Spleen (tissue), 11 donors: ENCODE measurements at regions not wholly inside any gene's neighbourhood (a gene's known extent, or its start where the extent isn't known, plus 50 kb on each side); places are given as distances from the start of the nearest gene placed in this dataset.

Source experiments
- DNase-seq: peaks from one replicate; pipeline ENCODE4 v3.0.0-alpha.2; 2020
- H3K27ac ChIP-seq, 8 donors: fragments of 200-600 bp; sonication (generic) in 7 of 8; 1 replicate in 4 of 8; 2 replicates in 4 of 8; pipeline versions ENCODE4 v1.5.0 to v1.8.0; 2016 to 2021; ENCODE audit warnings: inconsistent platforms in 4 of 8, mild to moderate bottlenecking in 4 of 8, moderate library complexity in 1 of 8
- H3K27me3 ChIP-seq, 7 donors: fragments of 200-600 bp; sonication (generic) in 6 of 7; replicated peaks in 1 of 7; 1 replicate in 4 of 7; 2 replicates in 3 of 7; pipeline versions ENCODE4 v1.5.0 to v1.8.0; 2016 to 2021; ENCODE audit warnings: inconsistent platforms in 3 of 7, mild to moderate bottlenecking in 1 of 7
- H3K36me3 ChIP-seq, 6 donors: fragments of 200-600 bp; sonication (generic) in 5 of 6; 1 replicate in 4 of 6; 2 replicates in 2 of 6; pipeline versions ENCODE4 v1.5.0 to v1.8.0; 2016 to 2021; ENCODE audit warnings: inconsistent platforms in 2 of 6
- H3K4me1 ChIP-seq, 6 donors: fragments of 200-600 bp; sonication (generic) in 5 of 6; 1 replicate in 3 of 6; 2 replicates in 3 of 6; pipeline versions ENCODE4 v1.5.0 to v1.8.0; 2016 to 2021; ENCODE audit warnings: inconsistent platforms in 3 of 6
- H3K4me3 ChIP-seq, 8 donors: fragments of 200-600 bp; sonication (generic) in 7 of 8; 1 replicate in 4 of 8; 2 replicates in 4 of 8; pipeline versions ENCODE4 v1.5.0 to v1.8.0; 2016 to 2021; ENCODE audit warnings: inconsistent platforms in 4 of 8, mild to moderate bottlenecking in 4 of 8, moderate library complexity in 2 of 8
- H3K9me3 ChIP-seq, 8 donors: fragments of 200-600 bp; sonication (generic) in 7 of 8; 1 replicate in 4 of 8; 2 replicates in 4 of 8; pipeline versions ENCODE4 v1.5.0 to v1.8.0; 2016 to 2021; ENCODE audit warnings: inconsistent platforms in 4 of 8
- POLR2A ChIP-seq, 3 donors: fragments of 450-650 bp; IDR thresholded peaks; one replicate each; pipeline ENCODE4 v1.5.1; 2017; ENCODE audit warnings: antibody characterized with exemption in 3 of 3, mild to moderate bottlenecking in 1 of 3
- POLR2AphosphoS5 ChIP-seq, 3 donors: sonication (generic); formaldehyde crosslinking; IDR thresholded peaks; one replicate each; pipeline ENCODE4 v1.5.1; 2017; ENCODE audit warnings: antibody characterized with exemption in 3 of 3
- WGBS, 5 donors: extraction: QIAGEN DNeasy Blood & Tissue Kit in 3 of 5; methylation state at CpG; one replicate each; pipeline versions ENCODE4 v1.1.5 to v1.1.7; 2013 to 2018; 5-methylcytosine and 5-hydroxymethylcytosine counted together
- intact Hi-C: fragments of 100-400 bp; cut with DNase I; formaldehyde crosslinking; loops from one replicate; pipeline ENCODE4 v1.15.0; 2023; ENCODE audit warnings: low total_unique reads
- TF ChIP-seq, protein P1 (sequence below), 11 experiments: fragments of 200-600 bp in 7 of 11; fragments of 450-650 bp in 4 of 11; sonication (generic) in 4 of 11; IDR thresholded peaks in 8 of 11; conservative IDR thresholded peaks in 3 of 11; 1 replicate in 7 of 11; 2 replicates in 4 of 11; pipeline versions ENCODE4 v1.4.0 to v1.8.0; 2016 to 2021; ENCODE audit warnings: antibody characterized with exemption in 11 of 11, inconsistent platforms in 4 of 11, mild to moderate bottlenecking in 1 of 11
- donor health status: healthy with polysubstance abuse.
- donor health status: DM: no; HTN: no; CAD: no; lungs with moderate emphysema.
- donor health status: DM: no; HTN: no; CAD: no.
- donor health status: Bipolar disorder and iron deficiency.
- donor health status: healthy.
- donor health status: DM: no; HTN: no; CAD: no.
- donor health status: DM: yes; HTN: yes; CAD: no.

DNA sequence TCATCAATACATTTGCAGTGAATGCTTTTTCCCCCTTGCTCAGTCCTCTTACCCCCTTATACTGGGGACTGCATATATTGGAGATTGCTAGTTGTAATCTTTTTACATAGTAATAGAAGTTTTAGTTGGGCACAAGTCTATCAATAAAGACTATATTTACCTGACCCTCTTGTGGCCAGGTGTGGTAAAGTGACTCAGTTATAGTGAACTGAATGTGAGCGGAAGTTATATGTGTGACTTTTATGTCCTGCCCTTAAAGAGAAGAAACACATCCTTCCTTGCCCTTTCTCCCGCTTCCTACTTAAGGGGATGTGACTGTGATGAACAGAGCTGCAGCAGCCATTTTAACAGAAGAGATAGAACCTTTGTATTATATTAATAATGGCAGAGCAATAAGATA is 362.0 kb downstream of the METTL15 start:
- WGBS, 5 donors: 91 to 96% (median 94%) methylated on average over 2 of the region's 2 CpGs
- no peak for TF ChIP-seq POLR2A (IDR thresholded peaks at IDR 0.05)
- TF ChIP-seq, protein P1, sequence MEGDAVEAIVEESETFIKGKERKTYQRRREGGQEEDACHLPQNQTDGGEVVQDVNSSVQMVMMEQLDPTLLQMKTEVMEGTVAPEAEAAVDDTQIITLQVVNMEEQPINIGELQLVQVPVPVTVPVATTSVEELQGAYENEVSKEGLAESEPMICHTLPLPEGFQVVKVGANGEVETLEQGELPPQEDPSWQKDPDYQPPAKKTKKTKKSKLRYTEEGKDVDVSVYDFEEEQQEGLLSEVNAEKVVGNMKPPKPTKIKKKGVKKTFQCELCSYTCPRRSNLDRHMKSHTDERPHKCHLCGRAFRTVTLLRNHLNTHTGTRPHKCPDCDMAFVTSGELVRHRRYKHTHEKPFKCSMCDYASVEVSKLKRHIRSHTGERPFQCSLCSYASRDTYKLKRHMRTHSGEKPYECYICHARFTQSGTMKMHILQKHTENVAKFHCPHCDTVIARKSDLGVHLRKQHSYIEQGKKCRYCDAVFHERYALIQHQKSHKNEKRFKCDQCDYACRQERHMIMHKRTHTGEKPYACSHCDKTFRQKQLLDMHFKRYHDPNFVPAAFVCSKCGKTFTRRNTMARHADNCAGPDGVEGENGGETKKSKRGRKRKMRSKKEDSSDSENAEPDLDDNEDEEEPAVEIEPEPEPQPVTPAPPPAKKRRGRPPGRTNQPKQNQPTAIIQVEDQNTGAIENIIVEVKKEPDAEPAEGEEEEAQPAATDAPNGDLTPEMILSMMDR (IDR thresholded peaks at IDR 0.05 in 8 of 11, conservative IDR thresholded peaks at IDR 0.05 in 3 of 11): no peak
- no peak for TF ChIP-seq POLR2AphosphoS5 (IDR thresholded peaks at IDR 0.05)
- no peaks in the 10 kb centered on the region for H3K27me3 ChIP-seq

GRCh38 chr11:28466506-28466905 is 358.3 kb downstream of the METTL15 start:
- Histone ChIP-seq H3K27me3 (no peaks in the 10 kb centered on the region), H3K4me1 (no peaks in the 10 kb centered on the region), H3K36me3 (no peaks in the 10 kb centered on the region), H3K4me3 (no peak overlapping the region), H3K27ac (no peak overlapping the region), H3K9me3 (no peaks in the 10 kb centered on the region)
- WGBS, 5 donors: 94 to 99% (median 97%) methylated on average over 7 of the region's 7 CpGs
- TF ChIP-seq, protein P1 (IDR thresholded peaks at IDR 0.05 in 8 of 11, conservative IDR thresholded peaks at IDR 0.05 in 3 of 11): no peak
- TF ChIP-seq POLR2AphosphoS5 (IDR thresholded peaks at IDR 0.05) (no peak), POLR2A (IDR thresholded peaks at IDR 0.05) (no peak)
- intact Hi-C loops: no loop called here
- DNase-seq: no peak

More for the DNA sequence above, 362.0 kb downstream of the METTL15 start:
- no peak for DNase-seq
- Histone ChIP-seq H3K4me1 (no peaks in the 10 kb centered on the region), H3K27ac (no peak overlapping the region), H3K36me3 (no peaks in the 10 kb centered on the region), H3K4me3 (no peak overlapping the region), H3K9me3 (no peaks in the 10 kb centered on the region)
- intact Hi-C loops: no loop called here

- Histone ChIP-seq H3K36me3 (no peaks in the 10 kb centered on the region), H3K4me1 (no peaks in the 10 kb centered on the region), H3K27me3 (no peaks in the 10 kb centered on the region), H3K9me3 (no peaks in the 10 kb centered on the region), H3K4me3 (no peak overlapping the region), H3K27ac (no peak overlapping the region)
- no peak for TF ChIP-seq POLR2AphosphoS5 (IDR thresholded peaks at IDR 0.05)
- TF ChIP-seq, protein P1 (IDR thresholded peaks at IDR 0.05 in 8 of 11, conservative IDR thresholded peaks at IDR 0.05 in 3 of 11): no peak
- TF ChIP-seq POLR2A (IDR thresholded peaks at IDR 0.05): no peak
- WGBS, 5 donors: 0 to 64% (median 49%) methylated on average over 1 of the region's 1 CpG
- intact Hi-C loops: no loop called here
- DNase-seq: no peak
Observed at GRCh38 chr11:28464252-28464867, 356.2 kb downstream of the METTL15 start.

GRCh38 chr11:28463826-28464225 is 355.6 kb downstream of the METTL15 start:
- WGBS, 5 donors: 89 to 97% (median 94%) methylated on average over 4 of the region's 4 CpGs
- Histone ChIP-seq H3K4me1 (no peaks in the 10 kb centered on the region), H3K9me3 (no peaks in the 10 kb centered on the region), H3K4me3 (no peak overlapping the region), H3K27me3 (no peaks in the 10 kb centered on the region), H3K27ac (no peak overlapping the region), H3K36me3 (no peaks in the 10 kb centered on the region)
- TF ChIP-seq POLR2A (IDR thresholded peaks at IDR 0.05) (no peak), POLR2AphosphoS5 (IDR thresholded peaks at IDR 0.05) (no peak)
- TF ChIP-seq, protein P1 (IDR thresholded peaks at IDR 0.05 in 8 of 11, conservative IDR thresholded peaks at IDR 0.05 in 3 of 11): no peak
- intact Hi-C loops: no loop called here
- no peak for DNase-seq
